NCI-H2196 treated with DMSO at 0.1 percent for 48 hours (cell line): ENCODE measurements at regions not wholly inside any gene's neighbourhood (a gene's known extent, or its start where the extent isn't known, plus 50 kb on each side); places are given as distances from the start of the nearest gene placed in this dataset.
"Not testable (repeated sequence)": the region's sequence is repeated elsewhere in the genome, so short reads cannot be mapped to it uniquely, and the experiment has no call there.

ENCODE experiments used
- DNase-seq: peaks from one replicate; lab custom pipeline; 2025; ENCODE audit not compliant: unreplicated experiment; lab: John Stamatoyannopoulos, UW

DNA sequence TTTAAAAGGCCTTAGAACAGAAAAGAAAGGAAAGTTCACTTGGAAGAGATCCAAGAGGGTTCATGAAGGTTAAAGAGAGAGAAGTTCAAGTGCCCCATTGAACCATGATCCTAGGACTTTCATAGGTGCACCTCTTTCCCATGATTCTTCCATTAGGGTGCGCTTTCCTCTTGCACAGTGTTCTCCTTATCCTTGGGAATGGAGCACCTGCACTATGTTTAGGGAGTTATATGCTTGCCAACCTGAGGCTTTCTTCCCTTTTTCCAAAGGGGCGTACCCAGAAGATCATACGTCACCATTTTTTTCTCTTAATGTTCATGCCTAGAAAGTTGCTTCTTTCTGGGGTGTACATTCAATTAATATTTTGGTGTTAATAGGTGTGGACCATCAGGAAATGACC lies 908.0 kb upstream of the SORCS1 start:
- no peak for DNase-seq

DNA sequence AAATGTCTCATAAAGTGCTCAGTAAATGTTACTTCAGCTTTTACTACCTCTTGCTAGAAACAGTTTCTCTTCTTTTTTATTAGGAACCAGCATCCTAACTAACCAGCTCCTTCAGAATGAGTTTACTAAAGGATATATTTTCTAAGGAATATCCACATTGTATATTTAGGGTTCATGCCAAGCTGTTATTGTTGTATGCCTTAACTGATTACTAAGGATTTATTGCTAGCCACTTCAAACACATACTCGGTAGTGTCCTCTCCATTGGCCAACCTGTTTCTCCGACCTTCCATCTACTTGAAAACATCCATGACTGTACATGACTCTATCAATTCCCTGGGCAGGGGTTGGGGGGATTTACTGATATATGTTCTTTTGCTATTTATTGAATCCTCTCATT lies 906.3 kb upstream of the SORCS1 start:
- DNase-seq, result no peak

DNA sequence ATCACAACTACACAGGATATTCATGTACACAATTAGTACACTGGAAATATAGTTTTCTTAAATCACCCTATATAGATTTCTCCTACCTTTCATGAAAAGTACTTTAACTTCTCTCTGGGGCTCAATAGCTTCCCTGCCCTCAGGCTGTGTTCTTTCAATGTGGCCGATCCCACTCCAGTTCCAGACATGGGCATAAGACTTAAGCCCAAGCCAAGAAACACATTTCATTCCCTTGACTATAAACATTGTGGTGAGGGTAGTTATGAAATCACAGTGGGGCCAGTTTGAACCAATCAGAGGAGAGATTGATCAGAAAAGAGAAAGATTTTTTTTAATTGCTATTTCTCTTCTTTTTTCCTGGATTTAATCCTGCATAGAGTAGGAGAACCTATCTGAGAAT lies 904.6 kb upstream of the SORCS1 start:
- no peak for DNase-seq

- DNase-seq, result no peak
Measured at GRCh38 chr10:108064746-108065260, 900.3 kb upstream of the SORCS1 start.

DNA sequence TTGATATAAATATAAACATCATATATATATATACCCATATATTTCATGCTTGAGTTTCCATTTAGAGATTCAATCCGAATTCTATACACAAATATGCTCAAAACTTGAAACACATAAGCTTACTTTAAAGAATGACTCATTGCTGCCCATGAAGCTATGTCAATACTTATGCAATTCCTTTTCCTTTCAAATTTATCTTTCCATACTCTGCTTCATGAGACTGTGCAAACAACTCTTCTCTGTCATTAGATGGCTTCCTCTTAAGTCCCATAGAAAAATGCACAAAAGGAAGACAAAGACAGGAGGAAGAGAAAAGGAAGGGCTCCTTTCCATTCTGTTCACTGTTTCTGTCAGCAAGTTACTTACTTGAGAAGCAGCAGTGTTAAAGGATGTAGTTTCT lies 895.7 kb upstream of the SORCS1 start:
- no peak for DNase-seq

DNA sequence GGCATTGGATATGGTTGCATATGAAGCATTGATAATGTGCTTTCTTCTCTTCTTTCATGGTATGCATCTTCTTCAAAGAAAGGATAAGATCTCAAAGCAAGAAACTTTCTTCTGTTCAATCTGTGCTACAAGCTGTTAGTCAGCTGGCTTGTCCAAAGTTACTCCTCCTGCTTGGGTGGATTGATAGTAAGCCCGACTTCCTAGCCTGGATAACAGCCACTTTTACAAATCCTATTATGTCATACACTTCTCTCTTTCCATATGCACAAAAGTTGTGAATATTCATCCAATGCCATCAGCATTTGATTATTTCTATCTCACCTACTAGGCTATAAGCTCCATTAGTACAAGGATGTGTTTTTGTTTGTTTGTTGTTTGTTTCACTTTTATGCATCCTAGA lies 891.0 kb upstream of the SORCS1 start:
- no peak for DNase-seq

GRCh38 chr10:108052981-108053380 lies 888.5 kb upstream of the SORCS1 start:
- DNase-seq, result no peak

DNA sequence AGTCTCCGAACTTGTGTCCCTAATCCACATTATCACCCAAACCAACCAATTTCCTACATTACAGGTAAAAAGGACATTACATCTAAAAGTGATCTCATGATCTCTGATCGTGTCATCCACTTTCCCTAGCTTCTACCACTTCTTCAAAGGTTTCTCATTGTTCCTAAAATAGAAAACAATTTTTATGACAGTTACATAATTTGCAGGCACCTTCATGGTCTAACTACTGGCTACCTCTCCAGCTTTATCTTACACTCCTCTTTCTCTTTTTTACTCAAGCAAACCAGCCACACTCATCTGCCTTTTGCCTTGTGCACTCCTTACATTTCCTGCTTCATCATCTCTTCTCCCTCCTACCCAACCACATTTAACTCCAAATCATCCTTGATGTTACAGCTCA lies 886.7 kb upstream of the SORCS1 start:
- no peak for DNase-seq

DNA sequence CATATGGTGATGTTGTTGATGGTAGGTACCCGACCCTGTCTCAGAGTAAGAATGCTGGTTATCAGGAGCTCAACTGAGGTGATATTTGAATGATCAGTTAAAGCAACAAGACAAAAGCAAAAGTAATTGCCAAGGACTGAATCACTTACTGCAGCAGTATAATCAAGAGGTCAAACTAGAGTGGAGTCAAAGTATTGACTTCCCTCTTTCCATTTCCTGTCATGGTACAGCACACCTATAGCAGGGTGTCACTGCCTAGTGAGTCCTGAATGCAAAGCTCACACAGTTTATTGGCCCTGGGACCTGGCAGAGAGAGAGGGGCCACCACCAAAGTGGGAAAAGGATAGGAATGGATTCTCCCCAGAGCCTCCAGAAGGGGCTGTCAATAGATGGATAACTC lies 886.1 kb upstream of the SORCS1 start:
- DNase-seq, result no peak

DNA sequence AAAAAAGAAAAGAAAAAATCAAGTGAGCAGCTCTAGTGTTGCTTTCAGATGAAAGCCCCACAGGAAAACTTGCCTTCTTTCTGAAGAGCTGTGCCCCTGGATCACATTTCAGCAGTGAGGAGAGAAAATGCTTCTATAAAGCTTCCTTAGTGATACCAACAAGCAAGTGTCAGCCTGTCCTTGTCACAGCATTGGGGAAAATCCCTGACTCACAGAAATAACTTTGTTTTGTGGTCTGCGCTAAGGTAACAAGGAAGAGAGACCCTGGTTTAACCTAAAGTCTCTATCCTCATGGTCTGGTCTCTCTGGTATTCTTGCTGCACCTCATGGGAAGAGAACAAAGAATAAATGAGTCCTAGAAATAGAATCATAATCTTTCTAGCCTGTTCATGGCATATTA lies 885.2 kb upstream of the SORCS1 start:
- no peak for DNase-seq

GRCh38 chr10:108048898-108049297 lies 884.4 kb upstream of the SORCS1 start:
- DNase-seq, result no peak

- no peak for DNase-seq
Measured at GRCh38 chr10:108039821-108040584, 875.5 kb upstream of the SORCS1 start.

- no peak for DNase-seq
Measured at GRCh38 chr10:108037061-108037460, 872.6 kb upstream of the SORCS1 start.

- DNase-seq, result no peak
Measured at GRCh38 chr10:108036265-108036664, 871.8 kb upstream of the SORCS1 start.

DNA sequence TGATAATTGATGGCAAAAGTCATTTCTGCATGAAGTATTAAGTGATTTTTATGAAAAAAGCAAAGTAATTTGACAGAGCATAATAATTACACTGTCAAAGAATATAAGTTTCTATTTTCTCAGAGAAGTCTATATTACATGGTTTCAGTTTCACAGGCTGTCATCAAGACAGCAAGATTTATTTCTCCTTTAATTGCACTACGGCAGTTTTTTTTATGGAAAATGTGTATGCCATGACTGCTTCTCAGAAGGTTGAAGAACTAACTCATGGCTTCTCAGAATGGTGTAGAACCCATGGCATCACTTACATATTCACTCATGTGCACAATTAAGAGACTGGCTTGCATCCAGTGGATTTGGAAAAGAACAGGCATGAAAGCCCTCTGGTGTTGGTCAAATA lies 870.3 kb upstream of the SORCS1 start:
- no peak for DNase-seq

DNA sequence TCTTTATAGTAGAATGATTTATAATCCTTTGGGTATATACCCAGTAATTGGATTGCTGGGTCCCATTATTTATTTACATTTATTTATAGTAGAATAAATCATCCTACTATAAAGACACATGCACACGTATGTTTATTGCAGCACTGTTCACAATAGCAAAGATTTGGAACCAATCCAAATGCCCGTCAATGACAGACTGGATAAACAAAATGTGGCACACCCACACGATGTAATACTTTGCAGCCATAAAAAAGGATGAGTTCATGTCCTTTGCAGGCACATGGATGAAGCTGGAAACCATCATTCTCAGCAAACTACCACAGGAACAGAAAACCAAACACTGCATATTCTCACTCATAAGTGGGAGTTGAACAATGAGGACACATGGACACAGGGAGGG lies 869.0 kb upstream of the SORCS1 start:
- DNase-seq, result not testable (repeated sequence)

- DNase-seq, result no peak
Measured at GRCh38 chr10:108031505-108031904, 867.0 kb upstream of the SORCS1 start.

DNA sequence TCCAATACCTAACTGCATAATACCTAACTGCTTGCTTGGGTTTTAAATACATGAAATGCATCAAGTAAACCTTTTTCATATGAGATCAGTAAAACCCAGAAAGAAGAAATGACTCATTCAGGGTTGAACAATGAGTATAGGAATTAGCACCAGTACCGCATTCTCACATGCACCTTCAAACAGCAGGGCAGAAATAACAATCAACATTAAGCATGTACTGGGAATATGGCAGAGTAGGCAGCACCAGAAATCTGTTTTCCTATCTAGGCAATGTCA lies 850.3 kb upstream of the SORCS1 start:
- DNase-seq, result no peak

DNA sequence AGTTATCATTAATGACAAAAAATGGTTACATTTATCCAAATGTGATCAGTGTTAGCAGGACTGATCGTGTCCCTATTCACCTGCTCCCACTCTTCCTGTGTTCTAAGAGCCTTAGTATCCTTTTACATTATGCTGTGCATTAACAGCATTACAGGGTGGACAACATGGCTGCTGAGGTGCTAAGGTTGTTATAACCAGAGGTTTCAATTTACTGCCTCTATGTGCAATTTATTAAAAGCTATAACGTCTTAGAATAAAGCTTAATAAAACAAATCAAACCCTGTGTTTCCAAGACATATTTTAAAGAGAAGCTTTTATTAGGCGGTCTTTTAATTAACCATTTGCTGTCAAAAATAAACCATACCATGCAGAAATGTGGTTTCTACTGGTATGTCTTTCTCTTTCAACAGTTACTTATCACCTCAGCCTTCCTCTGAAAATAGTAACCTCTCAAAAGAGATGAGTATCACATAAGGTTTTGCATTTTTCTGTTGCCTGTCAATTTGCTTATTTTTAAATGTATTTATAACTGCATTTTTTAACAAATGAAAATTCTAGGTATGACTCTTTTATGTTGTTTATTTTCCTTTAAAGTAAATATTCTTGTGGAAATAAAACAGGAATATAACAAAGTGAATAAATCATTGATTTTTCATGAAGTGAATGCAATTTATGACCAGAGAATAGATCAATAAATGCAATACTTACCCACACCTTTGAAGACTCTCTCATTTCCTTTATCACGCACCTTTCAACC lies 849.8 kb upstream of the SORCS1 start:
- no peak for DNase-seq

GRCh38 chr10:108005627-108006026 lies 841.1 kb upstream of the SORCS1 start:
- no peak for DNase-seq

- no peak for DNase-seq
Measured at GRCh38 chr10:108003576-108003975, 839.1 kb upstream of the SORCS1 start.

- DNase-seq, result no peak
Measured at GRCh38 chr10:108003061-108003460, 838.6 kb upstream of the SORCS1 start.

GRCh38 chr10:108000365-108000764 lies 835.9 kb upstream of the SORCS1 start:
- DNase-seq, result no peak
